NCI-H526 (cell line): ENCODE measurements at regions not wholly inside any gene's neighbourhood (a gene's known extent, or its start where the extent isn't known, plus 50 kb on each side); places are given as distances from the start of the nearest gene placed in this dataset.
"Not testable (repeated sequence)": the region's sequence is repeated elsewhere in the genome, so short reads cannot be mapped to it uniquely, and the experiment has no call there.

Experiments used
- DNase-seq, 2 experiments: peaks; one replicate each; lab custom pipeline; 2025; lab: John Stamatoyannopoulos, UW

GRCh38 chr10:59975918-59976317 is 69.6 kb upstream of the CCDC6 start:
- not testable (repeated sequence) for DNase-seq

- DNase-seq: peak; percentile 1 to 37
Measured at GRCh38 chr10:59971915-59972314, 65.6 kb upstream of the CCDC6 start.

- peak; percentile 62 to 66 for DNase-seq
Measured at GRCh38 chr10:59970396-59971368, 64.3 kb upstream of the CCDC6 start.

GRCh38 chr10:59968705-59969104 is 62.3 kb upstream of the CCDC6 start:
- DNase-seq: no peak

GRCh38 chr10:59967079-59967478 is 60.7 kb upstream of the CCDC6 start:
- DNase-seq: peak; percentile 43 to 65

- DNase-seq: peak; percentile 48 to 59
Measured at GRCh38 chr10:59965899-59966650, 59.7 kb upstream of the CCDC6 start.

- DNase-seq: no peak
Measured at GRCh38 chr10:59962756-59963155, 56.4 kb upstream of the CCDC6 start.

- no peak for DNase-seq
Measured at GRCh38 chr10:59960751-59961150, 54.4 kb upstream of the CCDC6 start.

- no peak for DNase-seq
Measured at GRCh38 chr10:59959504-59960018, 53.2 kb upstream of the CCDC6 start.

GRCh38 chr10:59958882-59959281 is 52.5 kb upstream of the CCDC6 start:
- no peak for DNase-seq

- DNase-seq: no peak
Measured at GRCh38 chr10:59957975-59958374, 51.6 kb upstream of the CCDC6 start.
